ENCODE measurements at regions not wholly inside any gene's neighbourhood (a gene's known extent, or its start where the extent isn't known, plus 50 kb on each side); places are given as distances from the start of the nearest gene placed in this dataset.

- no peak for TF ChIP-seq MAFK (IDR thresholded peaks at IDR 0.05; ENCODE audit: partially characterized antibody)
- no peak for TF ChIP-seq CTCF (IDR thresholded peaks at IDR 0.05)
- TF ChIP-seq SREBF2 (IDR thresholded peaks at IDR 0.05) = no peak
- TF ChIP-seq EP300 (IDR thresholded peaks at IDR 0.05) = no peak
- TF ChIP-seq PBX3 (IDR thresholded peaks at IDR 0.05) = no peak
- no peak for TF ChIP-seq EHMT2 (IDR thresholded peaks at IDR 0.05; ENCODE audit: low read depth)
- TF ChIP-seq ZSCAN20 (CRISPR knock-in tag; IDR thresholded peaks at IDR 0.05) = no peak
- TF ChIP-seq POLR2A (IDR thresholded peaks at IDR 0.05; ENCODE audit: low read length) = no peak
- TF ChIP-seq REST (IDR thresholded peaks at IDR 0.05) = no peak
- TF ChIP-seq CEBPB (IDR thresholded peaks at IDR 0.05) = no peak
- no peak for TF ChIP-seq ESRRA (IDR thresholded peaks at IDR 0.05; ENCODE audit: borderline replicate concordance, low read length)
- no peak for TF ChIP-seq JUN (IDR thresholded peaks at IDR 0.05)
These were observed 477.8 kb upstream of the PROK2 start for GRCh38 chr3:72262736-72263135.
